ENCODE measurements at regions not wholly inside any gene's neighbourhood (a gene's known extent, or its start where the extent isn't known, plus 50 kb on each side); places are given as distances from the start of the nearest gene placed in this dataset.

DNA sequence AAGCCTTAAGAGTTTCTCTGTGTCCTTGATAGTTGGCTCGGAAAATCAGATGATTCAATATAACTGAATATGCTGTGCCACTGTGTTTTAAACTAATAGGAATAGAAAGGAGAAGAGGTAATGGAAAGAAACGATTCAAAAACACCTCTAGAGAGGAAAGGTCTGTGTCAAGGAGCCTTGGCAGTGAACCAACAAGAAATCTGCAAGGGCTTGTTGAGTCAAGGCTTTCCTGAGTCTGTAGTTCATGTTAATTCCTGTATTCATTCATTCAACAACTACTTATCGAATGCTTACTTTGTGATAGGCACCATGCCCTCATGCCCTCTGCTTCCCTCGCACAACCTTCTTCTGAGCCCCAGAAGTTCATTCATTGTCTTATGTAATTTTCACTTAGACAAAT is 336.0 kb downstream of the PDHA2 start:
- no peaks in the 10 kb centered on the region for H3K36me3 ChIP-seq (ENCODE audit: insufficient read depth, low read length)
- H3K9me2 ChIP-seq (replicated peaks; ENCODE audit: low read depth, low read length) = no peaks in the 10 kb centered on the region
- no peak overlapping the region for H3K4me3 ChIP-seq (ENCODE audit: low read length, poor library complexity, severe bottlenecking)
- H3K4me2 ChIP-seq (ENCODE audit: low read depth, low read length, poor library complexity, severe bottlenecking) = no peak overlapping the region
- no peaks in the 10 kb centered on the region for H4K20me1 ChIP-seq (ENCODE audit: insufficient read depth, low read length, poor library complexity, severe bottlenecking)
- H3F3A ChIP-seq (ENCODE audit: low read depth) = no peaks in the 10 kb centered on the region
- H3K4me1 ChIP-seq (ENCODE audit: insufficient read depth, low read length, poor library complexity, severe bottlenecking) = no peaks in the 10 kb centered on the region
- H2AFZ ChIP-seq (ENCODE audit: low read length) = no peak overlapping the region
- H3K9me3 ChIP-seq (ENCODE audit: insufficient read depth, low read depth, low read length) = no peaks in the 10 kb centered on the region
- H3K9ac ChIP-seq (ENCODE audit: low read depth, low read length, poor library complexity, severe bottlenecking) = no peak overlapping the region
- no peaks in the 10 kb centered on the region for H3K27me3 ChIP-seq (ENCODE audit: insufficient read depth, low read length, poor library complexity, severe bottlenecking)
- no peaks in the 10 kb centered on the region for H3K79me2 ChIP-seq (ENCODE audit: insufficient read depth, low read length)
- TF ChIP-seq, protein P1, sequence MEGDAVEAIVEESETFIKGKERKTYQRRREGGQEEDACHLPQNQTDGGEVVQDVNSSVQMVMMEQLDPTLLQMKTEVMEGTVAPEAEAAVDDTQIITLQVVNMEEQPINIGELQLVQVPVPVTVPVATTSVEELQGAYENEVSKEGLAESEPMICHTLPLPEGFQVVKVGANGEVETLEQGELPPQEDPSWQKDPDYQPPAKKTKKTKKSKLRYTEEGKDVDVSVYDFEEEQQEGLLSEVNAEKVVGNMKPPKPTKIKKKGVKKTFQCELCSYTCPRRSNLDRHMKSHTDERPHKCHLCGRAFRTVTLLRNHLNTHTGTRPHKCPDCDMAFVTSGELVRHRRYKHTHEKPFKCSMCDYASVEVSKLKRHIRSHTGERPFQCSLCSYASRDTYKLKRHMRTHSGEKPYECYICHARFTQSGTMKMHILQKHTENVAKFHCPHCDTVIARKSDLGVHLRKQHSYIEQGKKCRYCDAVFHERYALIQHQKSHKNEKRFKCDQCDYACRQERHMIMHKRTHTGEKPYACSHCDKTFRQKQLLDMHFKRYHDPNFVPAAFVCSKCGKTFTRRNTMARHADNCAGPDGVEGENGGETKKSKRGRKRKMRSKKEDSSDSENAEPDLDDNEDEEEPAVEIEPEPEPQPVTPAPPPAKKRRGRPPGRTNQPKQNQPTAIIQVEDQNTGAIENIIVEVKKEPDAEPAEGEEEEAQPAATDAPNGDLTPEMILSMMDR (conservative IDR thresholded peaks at IDR 0.05; ENCODE audit: low read length) = no peak
- TF ChIP-seq EZH2phosphoT487 (IDR thresholded peaks at IDR 0.05; ENCODE audit: borderline replicate concordance) = no peak

DNA sequence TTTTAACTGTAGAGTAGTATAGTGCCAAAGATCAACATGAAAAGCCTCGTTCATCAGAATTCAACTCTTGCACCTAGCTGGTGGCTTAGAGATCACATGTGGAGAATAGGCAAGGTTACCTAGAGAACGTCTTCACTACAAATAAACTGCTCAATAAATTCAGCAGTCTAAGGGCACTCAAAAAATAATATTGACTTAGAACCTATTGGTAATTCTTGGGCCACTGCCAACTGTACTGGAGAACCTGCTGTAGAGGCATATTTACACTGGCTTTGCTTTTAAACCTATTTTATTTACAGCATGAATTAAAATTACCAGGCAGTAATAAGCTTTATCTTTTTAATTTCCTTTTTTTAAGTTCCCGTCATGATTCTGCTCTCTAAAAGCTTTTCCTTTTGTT is 343.7 kb downstream of the PDHA2 start:
- Histone ChIP-seq H3K4me3 (ENCODE audit: low read length, poor library complexity, severe bottlenecking) (no peak overlapping the region), H3K4me1 (ENCODE audit: insufficient read depth, low read length, poor library complexity, severe bottlenecking) (no peaks in the 10 kb centered on the region), H2AFZ (ENCODE audit: low read length) (no peak overlapping the region), H3K9ac (ENCODE audit: low read depth, low read length, poor library complexity, severe bottlenecking) (no peak overlapping the region), H3K9me3 (ENCODE audit: insufficient read depth, low read depth, low read length) (no peaks in the 10 kb centered on the region), H3K4me2 (ENCODE audit: low read depth, low read length, poor library complexity, severe bottlenecking) (no peak overlapping the region), H3K36me3 (ENCODE audit: insufficient read depth, low read length) (no peaks in the 10 kb centered on the region), H3K9me2 (replicated peaks; ENCODE audit: low read depth, low read length) (no peaks in the 10 kb centered on the region), H3K27me3 (ENCODE audit: insufficient read depth, low read length, poor library complexity, severe bottlenecking) (no peaks in the 10 kb centered on the region), H3K79me2 (ENCODE audit: insufficient read depth, low read length) (no peaks in the 10 kb centered on the region), H3F3A (ENCODE audit: low read depth) (no peaks in the 10 kb centered on the region), H4K20me1 (ENCODE audit: insufficient read depth, low read length, poor library complexity, severe bottlenecking) (no peaks in the 10 kb centered on the region)
- TF ChIP-seq EZH2phosphoT487 (IDR thresholded peaks at IDR 0.05; ENCODE audit: borderline replicate concordance) = no peak
- TF ChIP-seq, protein P1 (conservative IDR thresholded peaks at IDR 0.05; ENCODE audit: low read length) = no peak

DNA sequence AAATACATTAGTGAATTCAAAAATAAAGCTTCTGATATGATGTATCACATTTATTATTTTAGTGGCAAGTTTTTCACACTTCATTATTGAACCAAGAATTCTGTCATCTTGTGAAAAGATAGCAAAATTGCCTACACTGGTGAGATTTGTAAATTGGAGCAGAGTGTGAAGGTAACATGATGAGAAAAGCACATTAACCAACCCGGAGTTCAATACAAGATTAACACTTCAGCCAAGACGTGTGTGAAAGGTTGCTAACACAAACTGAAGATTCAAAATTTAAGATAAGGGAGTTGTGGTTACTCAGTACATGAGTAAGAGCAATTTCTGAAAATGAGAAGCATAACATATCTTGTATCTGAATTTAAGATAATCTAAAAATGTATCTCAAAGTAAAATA is 346.7 kb downstream of the PDHA2 start:
- Histone ChIP-seq H3K27me3 (ENCODE audit: insufficient read depth, low read length, poor library complexity, severe bottlenecking) (no peaks in the 10 kb centered on the region), H3K9ac (ENCODE audit: low read depth, low read length, poor library complexity, severe bottlenecking) (no peak overlapping the region), H3K9me3 (ENCODE audit: insufficient read depth, low read depth, low read length) (no peaks in the 10 kb centered on the region), H3K79me2 (ENCODE audit: insufficient read depth, low read length) (no peaks in the 10 kb centered on the region), H3K4me1 (ENCODE audit: insufficient read depth, low read length, poor library complexity, severe bottlenecking) (no peaks in the 10 kb centered on the region), H2AFZ (ENCODE audit: low read length) (no peak overlapping the region), H3K9me2 (replicated peaks; ENCODE audit: low read depth, low read length) (no peaks in the 10 kb centered on the region), H4K20me1 (ENCODE audit: insufficient read depth, low read length, poor library complexity, severe bottlenecking) (no peaks in the 10 kb centered on the region), H3K36me3 (ENCODE audit: insufficient read depth, low read length) (no peaks in the 10 kb centered on the region), H3K4me3 (ENCODE audit: low read length, poor library complexity, severe bottlenecking) (no peak overlapping the region), H3K4me2 (ENCODE audit: low read depth, low read length, poor library complexity, severe bottlenecking) (no peak overlapping the region), H3F3A (ENCODE audit: low read depth) (no peaks in the 10 kb centered on the region)
- TF ChIP-seq, protein P1 (conservative IDR thresholded peaks at IDR 0.05; ENCODE audit: low read length) = no peak
- no peak for TF ChIP-seq EZH2phosphoT487 (IDR thresholded peaks at IDR 0.05; ENCODE audit: borderline replicate concordance)
